HG03469 (cell line): ENCODE measurements at regions not wholly inside any gene's neighbourhood (a gene's known extent, or its start where the extent isn't known, plus 50 kb on each side); places are given as distances from the start of the nearest gene placed in this dataset.
"Not testable (repeated sequence)": the region's sequence is repeated elsewhere in the genome, so short reads cannot be mapped to it uniquely, and the experiment has no call there.

ENCODE experiments used
- ATAC-seq: cut with Tn5 transposase; IDR thresholded peaks from one replicate; pipeline ENCODE4 v1.9.1; 2021; ENCODE audit warnings: mild to moderate bottlenecking, moderate library complexity, moderate number of reproducible peaks; ENCODE audit not compliant: unreplicated experiment

GRCh38 chr1:101526813-101527212 lies 290.0 kb downstream of the S1PR1 start:
- no peak for ATAC-seq

GRCh38 chr1:101532377-101532776 lies 295.6 kb downstream of the S1PR1 start:
- ATAC-seq = no peak

DNA sequence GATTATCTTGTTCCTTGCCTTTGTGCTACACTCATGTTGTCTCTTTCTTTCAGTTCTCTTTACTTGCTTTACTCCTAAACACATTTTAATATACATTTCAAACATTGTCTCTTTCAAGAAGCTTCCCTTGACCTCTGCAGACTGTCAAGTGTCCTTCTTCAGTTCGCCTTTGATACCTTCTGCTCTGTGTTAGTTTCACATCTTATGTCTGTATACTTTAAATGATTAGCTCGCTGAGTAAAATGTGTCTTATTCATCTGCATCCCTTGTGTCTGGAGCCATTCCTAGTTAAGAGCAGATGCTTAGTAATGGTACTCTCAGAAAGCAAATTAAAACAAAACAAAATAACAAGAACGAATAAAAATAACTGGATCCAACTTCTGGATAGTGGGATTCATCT lies 303.3 kb downstream of the S1PR1 start:
- no peak for ATAC-seq

- no peak for ATAC-seq
These were observed 310.1 kb downstream of the S1PR1 start for GRCh38 chr1:101546885-101547284.

GRCh38 chr1:101547357-101547756 lies 310.5 kb downstream of the S1PR1 start:
- no peak for ATAC-seq

- ATAC-seq = no peak
These were observed 311.6 kb downstream of the S1PR1 start for GRCh38 chr1:101548376-101548775.

- ATAC-seq = no peak
These were observed 313.8 kb downstream of the S1PR1 start for GRCh38 chr1:101550581-101550980.

DNA sequence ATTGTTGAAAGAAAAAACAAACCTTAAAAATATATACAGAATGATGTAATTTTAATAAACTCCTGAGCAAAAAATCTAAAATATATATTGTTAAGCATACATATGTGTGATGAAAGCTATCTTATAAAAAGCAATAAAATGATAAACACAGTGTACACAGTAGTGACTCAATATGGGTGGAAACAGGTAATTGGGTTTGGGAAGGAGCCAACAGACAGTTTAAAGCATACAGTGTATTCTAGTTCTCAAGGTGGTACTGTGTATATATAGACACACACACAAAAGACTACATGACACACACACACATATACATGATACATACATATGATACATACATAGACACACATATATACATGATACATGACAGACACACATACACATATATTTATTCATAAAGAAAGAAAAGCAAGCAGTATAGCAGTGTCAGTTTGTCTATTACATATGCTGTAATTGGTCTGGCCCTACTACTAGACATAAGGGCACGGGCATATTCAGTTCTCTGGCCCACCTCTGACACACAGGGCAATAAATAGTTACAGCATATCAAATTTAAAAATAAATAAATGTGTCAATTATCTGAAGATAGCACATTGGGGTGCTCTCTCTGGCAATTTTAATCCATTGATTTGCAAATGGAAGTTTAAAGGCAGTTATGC lies 330.2 kb downstream of the S1PR1 start:
- ATAC-seq = no peak

- peak; percentile 89 for ATAC-seq
These were observed 330.9 kb downstream of the S1PR1 start for GRCh38 chr1:101567582-101568189.

DNA sequence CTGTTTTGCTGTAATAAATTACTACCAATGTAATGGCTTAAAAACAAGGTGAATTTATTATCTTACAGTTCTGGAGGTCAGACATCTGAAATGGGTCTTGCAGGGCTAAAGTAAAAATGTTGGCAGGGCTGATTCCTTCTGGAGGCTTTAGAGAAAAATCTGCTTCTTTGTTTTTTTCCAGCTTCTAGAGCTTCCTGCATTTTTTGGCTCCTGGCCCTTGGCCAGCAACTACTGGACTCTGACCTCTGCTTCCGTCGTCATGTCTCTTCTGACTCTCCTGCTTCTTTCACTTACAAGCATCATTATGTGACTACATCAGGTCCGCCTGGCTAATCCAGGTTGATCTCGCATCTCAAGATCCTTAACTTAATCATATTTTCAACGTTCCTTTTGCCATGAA lies 350.9 kb downstream of the S1PR1 start:
- ATAC-seq = no peak

DNA sequence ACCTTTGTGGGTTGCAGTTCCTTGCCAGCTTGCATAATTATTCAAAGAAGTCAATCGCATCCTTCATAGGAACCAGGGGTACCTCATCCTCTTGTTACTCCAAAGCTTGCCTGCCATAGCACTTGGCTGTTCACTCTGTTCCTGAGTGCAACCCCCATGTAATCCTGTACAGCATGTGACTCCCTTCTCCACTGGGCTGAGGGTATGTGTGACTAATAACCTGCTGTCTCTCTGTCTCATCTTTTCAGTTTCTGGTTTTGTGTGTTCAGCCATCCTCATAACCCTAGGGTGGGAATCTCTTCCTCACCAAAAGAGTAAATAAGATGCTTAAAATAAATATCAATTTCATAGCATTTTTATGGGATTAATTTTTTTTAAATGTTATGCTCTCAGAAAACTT lies 351.9 kb downstream of the S1PR1 start:
- ATAC-seq = no peak

DNA sequence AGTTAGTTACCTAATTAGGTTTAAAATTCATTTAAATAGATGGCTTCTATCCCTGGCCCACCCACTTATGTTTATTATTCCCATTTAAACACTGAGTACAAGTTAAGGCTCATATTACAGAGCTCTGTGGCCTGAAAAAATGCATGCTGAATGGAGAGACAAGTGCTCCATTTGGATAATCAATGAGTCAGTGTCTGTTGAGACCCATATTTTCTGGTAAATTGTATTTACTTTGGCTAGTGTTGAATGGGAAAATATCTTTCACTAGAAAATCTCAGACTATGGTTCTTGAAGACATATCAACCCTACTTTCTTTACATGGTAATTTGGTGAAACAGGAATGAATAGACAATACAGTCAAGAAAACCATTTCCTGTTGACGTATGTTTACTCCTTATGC lies 356.0 kb downstream of the S1PR1 start:
- ATAC-seq = no peak

- ATAC-seq = no peak
These were observed 359.1 kb downstream of the S1PR1 start for GRCh38 chr1:101595881-101596374.

DNA sequence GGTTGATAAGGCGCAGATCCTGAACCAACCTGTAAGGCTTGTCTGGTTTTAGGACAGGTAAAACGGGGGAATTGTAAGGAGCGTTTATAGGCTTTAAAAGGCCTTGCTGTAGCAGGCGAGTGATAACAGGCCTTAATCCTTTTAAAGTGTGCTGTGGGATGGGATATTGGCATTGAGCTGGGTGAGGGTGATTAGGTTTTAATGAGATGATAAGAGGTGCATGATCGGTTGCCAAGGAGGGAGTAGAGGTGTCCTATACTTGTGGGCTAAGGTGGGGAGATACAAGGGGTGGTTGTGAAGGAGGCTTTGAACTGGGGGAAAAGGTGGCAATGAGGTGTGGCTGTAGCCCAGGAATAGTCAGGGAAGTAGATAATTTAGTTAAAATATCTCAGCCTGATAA lies 363.8 kb downstream of the S1PR1 start:
- not testable (repeated sequence) for ATAC-seq

GRCh38 chr1:101603726-101604125 lies 366.9 kb downstream of the S1PR1 start:
- no peak for ATAC-seq

GRCh38 chr1:101605878-101606277 lies 369.1 kb downstream of the S1PR1 start:
- no peak for ATAC-seq

GRCh38 chr1:101613546-101613945 lies 376.7 kb downstream of the S1PR1 start:
- ATAC-seq = no peak

- no peak for ATAC-seq
These were observed 377.8 kb downstream of the OLFM3 start for GRCh38 chr1:101618900-101619299.

DNA sequence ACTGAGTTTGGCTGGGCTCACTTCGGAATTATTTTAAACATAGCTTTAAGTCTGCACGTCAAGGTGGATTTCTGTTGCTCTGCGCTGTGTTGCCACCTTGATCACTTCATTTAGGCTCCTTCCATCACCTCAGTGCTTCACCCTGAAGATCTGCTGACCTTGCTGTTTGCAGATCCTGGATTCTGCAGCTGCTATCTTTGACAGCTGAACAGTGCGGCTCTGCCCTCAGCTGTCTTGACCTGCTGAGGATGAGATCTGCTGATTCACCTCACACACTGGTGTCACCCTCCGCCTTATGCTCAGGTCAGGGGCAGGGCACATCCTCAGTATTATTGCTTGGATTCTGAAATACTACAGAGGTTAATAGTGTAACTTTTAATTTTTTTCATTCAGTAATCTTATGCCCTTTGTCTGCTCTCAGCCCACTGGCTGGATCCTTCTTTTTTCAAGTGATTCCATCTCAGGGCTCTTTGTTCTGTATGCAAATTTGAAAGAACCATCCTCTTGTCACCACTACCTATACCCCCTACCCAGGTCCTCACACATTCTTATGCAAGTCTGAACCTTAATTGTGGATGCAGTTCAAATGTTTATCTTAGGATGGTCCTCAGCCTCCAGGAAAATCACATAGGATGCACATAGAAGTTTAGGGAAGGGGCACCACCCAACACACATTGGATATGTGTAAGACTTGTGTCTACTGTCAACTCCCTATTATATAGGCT lies 364.0 kb downstream of the OLFM3 start:
- no peak for ATAC-seq

DNA sequence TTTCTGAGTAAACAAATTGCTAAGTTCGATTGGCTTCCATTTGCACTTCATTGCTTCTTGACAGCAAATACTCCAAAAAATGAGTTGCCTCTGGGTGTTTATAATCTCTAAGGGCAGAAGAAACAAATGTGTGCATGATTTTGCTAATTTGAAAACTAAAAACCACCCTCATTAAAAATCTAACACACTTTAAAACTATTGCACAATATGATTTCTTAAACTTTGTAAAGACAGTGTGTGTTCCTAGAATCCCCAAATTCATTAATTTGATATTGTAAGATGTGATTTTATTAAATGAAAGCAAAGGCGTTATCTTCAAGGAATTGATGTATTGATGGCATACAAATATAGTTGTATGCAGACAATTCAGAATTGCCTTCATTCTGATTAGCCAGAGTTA lies 350.9 kb downstream of the OLFM3 start:
- no peak for ATAC-seq

DNA sequence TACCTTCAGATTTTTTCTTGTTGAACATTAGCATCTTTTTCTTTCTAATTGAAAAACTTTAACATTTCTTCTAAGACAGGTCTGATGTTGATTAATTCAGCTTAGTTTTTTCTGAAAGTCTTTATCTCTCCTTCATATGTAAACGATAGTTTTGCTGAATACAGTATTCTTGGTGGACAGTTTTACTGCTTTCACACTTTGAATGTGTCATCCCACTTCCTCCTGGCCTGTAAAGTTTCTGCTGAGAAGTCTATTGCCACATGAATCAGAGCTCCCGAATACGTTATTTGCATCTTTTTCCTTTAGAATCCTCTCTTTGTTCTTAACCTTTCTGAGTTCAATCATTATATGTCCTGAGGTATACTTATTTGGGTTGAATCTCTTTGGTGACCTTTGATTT lies 344.2 kb downstream of the OLFM3 start:
- no peak for ATAC-seq

DNA sequence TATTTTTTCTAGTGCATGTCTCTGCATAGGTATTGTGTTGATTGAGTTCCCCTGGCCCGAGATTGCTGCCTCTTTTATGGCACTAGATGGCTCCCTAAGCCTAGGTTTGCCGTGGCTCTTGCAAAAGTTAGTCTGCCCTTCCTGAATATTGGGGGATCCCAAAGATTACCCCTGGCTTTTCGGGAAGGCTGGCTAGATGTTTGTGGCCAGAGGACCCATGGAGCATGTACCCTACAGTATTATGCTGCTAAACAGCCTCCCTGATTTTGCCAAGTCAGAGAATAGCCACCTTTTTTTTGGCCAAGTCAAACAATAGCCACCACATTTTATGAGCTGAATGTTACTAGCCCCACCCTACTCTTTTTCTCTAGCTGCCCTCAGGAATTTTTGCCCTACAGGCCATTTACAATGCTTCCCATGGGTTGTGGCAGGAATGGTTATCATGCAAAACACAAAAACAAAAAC lies 343.2 kb downstream of the OLFM3 start:
- no peak for ATAC-seq
